ENCODE measurements at regions not wholly inside any gene's neighbourhood (a gene's known extent, or its start where the extent isn't known, plus 50 kb on each side); places are given as distances from the start of the nearest gene placed in this dataset.

DNA sequence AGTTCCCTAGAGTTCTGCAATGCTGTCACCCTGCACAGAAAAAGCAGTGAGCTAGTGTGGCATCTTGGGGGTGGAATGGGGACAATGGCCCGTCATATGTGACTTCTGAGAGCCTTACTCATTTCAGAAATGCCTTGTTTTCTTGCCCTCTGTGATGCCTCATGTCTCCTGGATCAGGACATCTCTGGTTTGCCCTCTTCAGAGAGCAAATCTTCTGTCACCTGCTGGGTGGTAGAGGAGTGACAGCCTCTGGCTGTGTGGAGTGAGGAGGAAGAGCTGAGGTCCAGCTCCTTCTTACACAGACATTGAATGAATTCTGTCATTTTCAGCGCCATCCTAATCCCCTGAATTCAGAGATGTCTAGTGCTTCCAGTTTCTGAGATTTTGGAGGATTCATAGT, 55.6 kb upstream of the PHLPP1 start:
- no peak overlapping the region for H3K4me3 Mint-ChIP-seq (ENCODE audit: unreplicated experiment)
- H3K4me1 Mint-ChIP-seq (ENCODE audit: unreplicated experiment): no peaks in the 10 kb centered on the region
- DNase-seq (ENCODE audit: low spot score): no peak
- TF ChIP-seq, protein P1, sequence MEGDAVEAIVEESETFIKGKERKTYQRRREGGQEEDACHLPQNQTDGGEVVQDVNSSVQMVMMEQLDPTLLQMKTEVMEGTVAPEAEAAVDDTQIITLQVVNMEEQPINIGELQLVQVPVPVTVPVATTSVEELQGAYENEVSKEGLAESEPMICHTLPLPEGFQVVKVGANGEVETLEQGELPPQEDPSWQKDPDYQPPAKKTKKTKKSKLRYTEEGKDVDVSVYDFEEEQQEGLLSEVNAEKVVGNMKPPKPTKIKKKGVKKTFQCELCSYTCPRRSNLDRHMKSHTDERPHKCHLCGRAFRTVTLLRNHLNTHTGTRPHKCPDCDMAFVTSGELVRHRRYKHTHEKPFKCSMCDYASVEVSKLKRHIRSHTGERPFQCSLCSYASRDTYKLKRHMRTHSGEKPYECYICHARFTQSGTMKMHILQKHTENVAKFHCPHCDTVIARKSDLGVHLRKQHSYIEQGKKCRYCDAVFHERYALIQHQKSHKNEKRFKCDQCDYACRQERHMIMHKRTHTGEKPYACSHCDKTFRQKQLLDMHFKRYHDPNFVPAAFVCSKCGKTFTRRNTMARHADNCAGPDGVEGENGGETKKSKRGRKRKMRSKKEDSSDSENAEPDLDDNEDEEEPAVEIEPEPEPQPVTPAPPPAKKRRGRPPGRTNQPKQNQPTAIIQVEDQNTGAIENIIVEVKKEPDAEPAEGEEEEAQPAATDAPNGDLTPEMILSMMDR (IDR thresholded peaks at IDR 0.05; ENCODE audit: unreplicated experiment): no peak
- H3K27ac Mint-ChIP-seq (ENCODE audit: unreplicated experiment): no peak overlapping the region
- H3K9me3 Mint-ChIP-seq (ENCODE audit: unreplicated experiment): no peaks in the 10 kb centered on the region
- no peaks in the 10 kb centered on the region for H3K36me3 Mint-ChIP-seq (ENCODE audit: low read depth, unreplicated experiment)
- H3K27me3 Mint-ChIP-seq (ENCODE audit: unreplicated experiment): no peaks in the 10 kb centered on the region

- Mint-ChIP-seq H3K4me1 (ENCODE audit: unreplicated experiment) (no peaks in the 10 kb centered on the region), H3K27me3 (ENCODE audit: unreplicated experiment) (no peaks in the 10 kb centered on the region), H3K4me3 (ENCODE audit: unreplicated experiment) (no peak overlapping the region), H3K36me3 (ENCODE audit: low read depth, unreplicated experiment) (no peaks in the 10 kb centered on the region), H3K27ac (ENCODE audit: unreplicated experiment) (no peak overlapping the region), H3K9me3 (ENCODE audit: unreplicated experiment) (no peaks in the 10 kb centered on the region)
- no peak for DNase-seq (ENCODE audit: low spot score)
- TF ChIP-seq, protein P1 (IDR thresholded peaks at IDR 0.05; ENCODE audit: unreplicated experiment): no peak
These were observed 54.6 kb upstream of the PHLPP1 start for GRCh38 chr18:62660691-62661090.

GRCh38 chr18:62663731-62664336, 51.5 kb upstream of the PHLPP1 start:
- no peak overlapping the region for H3K27ac Mint-ChIP-seq (ENCODE audit: unreplicated experiment)
- H3K9me3 Mint-ChIP-seq (ENCODE audit: unreplicated experiment): no peaks in the 10 kb centered on the region
- H3K4me1 Mint-ChIP-seq (ENCODE audit: unreplicated experiment): peaks cover 2% of the 10 kb centered on the region
- no peaks in the 10 kb centered on the region for H3K36me3 Mint-ChIP-seq (ENCODE audit: low read depth, unreplicated experiment)
- no peak for DNase-seq (ENCODE audit: low spot score)
- peaks cover 5% of the 10 kb centered on the region for H3K27me3 Mint-ChIP-seq (ENCODE audit: unreplicated experiment)
- TF ChIP-seq, protein P1 (IDR thresholded peaks at IDR 0.05; ENCODE audit: unreplicated experiment): no peak
- H3K4me3 Mint-ChIP-seq (ENCODE audit: unreplicated experiment): no peak overlapping the region

- TF ChIP-seq, protein P1 (IDR thresholded peaks at IDR 0.05; ENCODE audit: unreplicated experiment): no peak
- Mint-ChIP-seq H3K36me3 (ENCODE audit: low read depth, unreplicated experiment) (no peaks in the 10 kb centered on the region), H3K9me3 (ENCODE audit: unreplicated experiment) (no peaks in the 10 kb centered on the region), H3K4me3 (ENCODE audit: unreplicated experiment) (no peak overlapping the region), H3K4me1 (ENCODE audit: unreplicated experiment) (peaks cover 2% of the 10 kb centered on the region), H3K27me3 (ENCODE audit: unreplicated experiment) (peaks cover 5% of the 10 kb centered on the region), H3K27ac (ENCODE audit: unreplicated experiment) (no peak overlapping the region)
- DNase-seq (ENCODE audit: low spot score): no peak
These were observed 50.9 kb upstream of the PHLPP1 start for GRCh38 chr18:62664414-62664813.

DNA sequence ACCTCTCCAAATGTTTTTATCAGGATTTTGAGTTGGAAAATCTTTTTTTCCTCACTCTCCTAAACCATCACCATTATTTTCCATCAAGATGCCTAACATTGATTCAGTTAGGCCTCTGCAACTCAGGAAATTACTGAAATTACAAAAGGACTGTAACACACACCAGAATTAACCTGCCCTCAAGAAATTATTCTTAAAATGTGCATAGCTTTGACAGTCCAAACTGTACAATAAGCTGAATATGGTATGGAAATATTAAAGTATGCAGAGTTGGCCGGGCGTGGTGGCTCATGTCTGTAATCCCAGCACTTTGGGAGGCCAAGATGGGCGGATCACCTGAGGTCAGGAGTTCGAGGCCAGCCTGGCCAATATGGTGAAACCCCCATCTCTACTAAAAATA, 50.2 kb upstream of the PHLPP1 start:
- no peak for DNase-seq (ENCODE audit: low spot score)
- Mint-ChIP-seq H3K4me1 (ENCODE audit: unreplicated experiment) (peaks cover 2% of the 10 kb centered on the region), H3K4me3 (ENCODE audit: unreplicated experiment) (no peak overlapping the region), H3K9me3 (ENCODE audit: unreplicated experiment) (no peaks in the 10 kb centered on the region), H3K36me3 (ENCODE audit: low read depth, unreplicated experiment) (no peaks in the 10 kb centered on the region), H3K27me3 (ENCODE audit: unreplicated experiment) (peaks cover 5% of the 10 kb centered on the region), H3K27ac (ENCODE audit: unreplicated experiment) (no peak overlapping the region)
- TF ChIP-seq, protein P1 (IDR thresholded peaks at IDR 0.05; ENCODE audit: unreplicated experiment): no peak

All from endothelial cell (in vitro differentiated cells).